Thyroid gland (tissue), 4 donors: ENCODE measurements at regions not wholly inside any gene's neighbourhood (a gene's known extent, or its start where the extent isn't known, plus 50 kb on each side); places are given as distances from the start of the nearest gene placed in this dataset.

ENCODE experiments used
- CTCF ChIP-seq, 6 experiments: fragments of 200-600 bp in 3 of 6; fragments of 450-650 bp in 3 of 6; sonication (generic) in 3 of 6; IDR thresholded peaks; one replicate each; pipeline ENCODE4 v1.5.1; 2016 to 2019; ENCODE audit warnings: antibody characterized with exemption in 6 of 6, mild to moderate bottlenecking in 2 of 6, inconsistent platforms in 1 of 6, moderate library complexity in 1 of 6
- POLR2A ChIP-seq, 2 donors: fragments of 450-650 bp; IDR thresholded peaks; one replicate each; pipeline ENCODE4 v1.6.1; 2017; ENCODE audit warnings: antibody characterized with exemption in 2 of 2, mild to moderate bottlenecking in 2 of 2, moderate library complexity in 1 of 2

- no peak for TF ChIP-seq CTCF (IDR thresholded peaks at IDR 0.05)
- TF ChIP-seq POLR2A (IDR thresholded peaks at IDR 0.05): no peak
Observed at GRCh38 chr1:157410457-157410856, 141.9 kb downstream of the FCRL5 start.
